GM12892 (cell line): ENCODE measurements at regions not wholly inside any gene's neighbourhood (a gene's known extent, or its start where the extent isn't known, plus 50 kb on each side); places are given as distances from the start of the nearest gene placed in this dataset.

Source experiments
- POLR2A ChIP-seq: IDR thresholded peaks from 2 replicates; pipeline ENCODE4 v1.6.1; 2011; ENCODE audit warnings: low read depth, low read length, control low read depth
- POLR2AphosphoS5 ChIP-seq: IDR thresholded peaks from 2 replicates; pipeline ENCODE4 v1.6.1; 2011; ENCODE audit warnings: low read depth, low read length, control low read depth
- TAF1 ChIP-seq: IDR thresholded peaks from 2 replicates; pipeline ENCODE4 v1.6.1; 2011; ENCODE audit warnings: low read depth, mild to moderate bottlenecking, control low read depth, low read length, borderline replicate concordance

DNA sequence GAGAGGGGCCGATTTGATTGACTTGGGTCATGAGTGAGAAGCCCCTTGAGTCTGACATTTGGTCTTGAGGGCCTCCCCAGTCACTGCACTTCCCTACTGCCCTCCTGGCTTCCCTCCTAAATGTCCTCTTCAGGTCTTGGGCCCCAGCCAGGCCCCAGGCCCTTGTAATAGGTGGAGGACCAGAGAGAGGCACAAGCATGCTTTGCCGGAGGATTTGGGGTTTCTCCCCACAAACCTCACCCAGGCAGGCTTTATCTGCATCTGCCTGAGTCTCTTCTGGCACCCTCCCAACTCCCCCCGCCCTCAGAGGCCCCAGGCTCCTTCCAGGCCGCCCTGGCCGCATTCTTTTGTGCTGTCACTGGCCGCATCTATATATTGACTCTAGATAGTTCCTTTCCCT, 270.7 kb downstream of the HAUS1 start:
- TF ChIP-seq POLR2AphosphoS5 (no peak), TAF1 (no peak), POLR2A (no peak)
